Gastrocnemius medialis (tissue), 4 donors: ENCODE measurements at regions not wholly inside any gene's neighbourhood (a gene's known extent, or its start where the extent isn't known, plus 50 kb on each side); places are given as distances from the start of the nearest gene placed in this dataset.

Source experiments
- POLR2A ChIP-seq, 2 donors: fragments of 450-650 bp; IDR thresholded peaks; one replicate each; pipeline ENCODE4 v1.6.1; 2017; ENCODE audit warnings: antibody characterized with exemption in 2 of 2, mild to moderate bottlenecking in 2 of 2, moderate library complexity in 2 of 2
- TF ChIP-seq, protein P1 (sequence below), 5 experiments: fragments of 450-650 bp in 3 of 5; fragments of 200-600 bp in 2 of 5; sonication (generic) in 2 of 5; IDR thresholded peaks in 4 of 5; conservative IDR thresholded peaks in 1 of 5; 1 replicate in 4 of 5; 2 replicates in 1 of 5; pipeline ENCODE4 v1.5.1; 2016 to 2019; ENCODE audit warnings: antibody characterized with exemption in 5 of 5, mild to moderate bottlenecking in 3 of 5, moderate library complexity in 3 of 5

DNA sequence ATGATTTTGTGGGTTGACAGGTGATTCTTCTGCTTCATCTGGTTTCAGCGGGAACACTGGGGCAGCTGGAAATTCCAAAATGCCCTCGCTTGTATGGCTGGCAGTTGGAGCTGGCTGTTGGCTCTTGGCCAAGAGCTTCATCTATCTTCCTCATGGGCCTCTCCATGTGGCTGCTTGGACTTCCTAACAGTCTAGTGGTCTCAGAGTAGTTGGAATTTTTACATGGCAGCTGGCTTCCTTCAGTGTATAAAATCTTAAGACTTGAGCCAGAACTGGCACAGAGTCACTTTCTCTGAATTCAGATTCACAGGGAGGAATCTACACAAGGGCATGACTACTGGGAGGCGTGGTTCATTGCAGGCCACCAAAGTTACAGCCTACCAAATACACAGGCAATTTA is 204.9 kb upstream of the RMST start:
- no peak for TF ChIP-seq POLR2A (IDR thresholded peaks at IDR 0.05)
- TF ChIP-seq, protein P1, sequence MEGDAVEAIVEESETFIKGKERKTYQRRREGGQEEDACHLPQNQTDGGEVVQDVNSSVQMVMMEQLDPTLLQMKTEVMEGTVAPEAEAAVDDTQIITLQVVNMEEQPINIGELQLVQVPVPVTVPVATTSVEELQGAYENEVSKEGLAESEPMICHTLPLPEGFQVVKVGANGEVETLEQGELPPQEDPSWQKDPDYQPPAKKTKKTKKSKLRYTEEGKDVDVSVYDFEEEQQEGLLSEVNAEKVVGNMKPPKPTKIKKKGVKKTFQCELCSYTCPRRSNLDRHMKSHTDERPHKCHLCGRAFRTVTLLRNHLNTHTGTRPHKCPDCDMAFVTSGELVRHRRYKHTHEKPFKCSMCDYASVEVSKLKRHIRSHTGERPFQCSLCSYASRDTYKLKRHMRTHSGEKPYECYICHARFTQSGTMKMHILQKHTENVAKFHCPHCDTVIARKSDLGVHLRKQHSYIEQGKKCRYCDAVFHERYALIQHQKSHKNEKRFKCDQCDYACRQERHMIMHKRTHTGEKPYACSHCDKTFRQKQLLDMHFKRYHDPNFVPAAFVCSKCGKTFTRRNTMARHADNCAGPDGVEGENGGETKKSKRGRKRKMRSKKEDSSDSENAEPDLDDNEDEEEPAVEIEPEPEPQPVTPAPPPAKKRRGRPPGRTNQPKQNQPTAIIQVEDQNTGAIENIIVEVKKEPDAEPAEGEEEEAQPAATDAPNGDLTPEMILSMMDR (IDR thresholded peaks at IDR 0.05 in 4 of 5, conservative IDR thresholded peaks at IDR 0.05 in 1 of 5), result no peak
